ENCODE measurements at regions not wholly inside any gene's neighbourhood (a gene's known extent, or its start where the extent isn't known, plus 50 kb on each side); places are given as distances from the start of the nearest gene placed in this dataset.

DNA sequence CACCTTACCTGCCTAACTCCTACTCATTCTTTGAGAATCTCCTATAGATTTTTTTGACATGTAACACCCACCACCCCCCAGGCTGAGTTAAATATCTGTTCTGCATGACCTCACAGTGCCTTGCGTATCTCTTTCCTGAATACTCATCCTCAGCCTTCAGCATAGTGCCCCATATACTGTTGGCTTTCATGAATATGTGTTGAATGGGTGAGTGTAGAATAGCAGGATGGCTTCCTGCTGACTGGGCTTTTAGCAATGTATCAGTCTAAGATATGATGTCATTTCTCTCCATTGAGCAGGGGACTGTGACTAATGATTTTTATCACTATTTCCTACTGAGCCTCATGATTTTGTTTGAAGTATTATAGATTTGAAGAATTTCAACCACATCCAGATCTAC lies 361.6 kb upstream of the MARCKS start:
- CTCF ChIA-PET = no interaction called here
- FAIRE-seq (no peak), DNase-seq (ENCODE audit: low read depth in 1 of 2, low spot score in 1 of 2) (no peak), ATAC-seq (no peak)
- Histone ChIP-seq H3K4me2 (no peak overlapping the region), H3K27ac (no peak overlapping the region), H3K4me1 (peaks cover 1% of the 10 kb centered on the region; the same call in 2 of the 3 replicates), H3K9me3 (no peaks in the 10 kb centered on the region), H3K4me3 (no peak overlapping the region)
- WGBS (ENCODE audit: missing lambda C conversion rate) = 73% methylated on average over 1 of the region's 1 CpG
- TF ChIP-seq MAFK (IDR thresholded peaks at IDR 0.05; ENCODE audit: partially characterized antibody) (peak; percentile 19), ZNF302 (CRISPR knock-in tag; IDR thresholded peaks at IDR 0.05) (no peak)
- POLR2A ChIA-PET = no interaction called here

DNA sequence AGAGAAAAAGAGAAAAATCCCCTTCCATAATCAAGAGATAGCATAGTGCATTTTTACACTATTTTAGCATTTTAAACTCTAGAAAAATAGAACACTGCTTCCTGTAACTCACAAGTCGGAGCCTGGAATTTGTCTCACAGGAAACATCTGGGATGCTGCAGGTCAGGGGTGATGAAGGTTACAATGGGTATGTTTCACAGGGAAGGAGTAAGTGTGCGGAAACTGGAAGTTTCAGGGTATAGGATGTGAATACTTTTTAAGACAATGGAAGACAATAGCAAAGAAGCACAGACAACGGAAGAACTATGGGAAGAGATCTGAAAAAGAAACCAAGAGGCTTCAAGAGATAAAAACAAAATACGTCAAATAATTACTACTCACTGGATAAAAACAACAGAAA lies 361.0 kb upstream of the MARCKS start:
- Histone ChIP-seq H3K9me3 (no peaks in the 10 kb centered on the region), H3K4me2 (no peak overlapping the region), H3K4me1 (no peaks in the 10 kb centered on the region), H3K4me3 (no peak overlapping the region), H3K27ac (no peak overlapping the region)
- FAIRE-seq (no peak), DNase-seq (ENCODE audit: low read depth in 1 of 2, low spot score in 1 of 2) (no peak), ATAC-seq (no peak)
- POLR2A ChIA-PET = no interaction called here
- CTCF ChIA-PET = no interaction called here
- no peak for TF ChIP-seq KDM1A (IDR thresholded peaks at IDR 0.05; ENCODE audit: low read depth)
- no peak for TF ChIP-seq RNF2 (IDR thresholded peaks at IDR 0.05; ENCODE audit: borderline replicate concordance, low read depth)
- no peak for TF ChIP-seq RAD21 (conservative IDR thresholded peaks at IDR 0.05 in 1 of 2, IDR thresholded peaks at IDR 0.05 in 1 of 2)
- WGBS (ENCODE audit: missing lambda C conversion rate) = 86% methylated on average over 4 of the region's 4 CpGs

DNA sequence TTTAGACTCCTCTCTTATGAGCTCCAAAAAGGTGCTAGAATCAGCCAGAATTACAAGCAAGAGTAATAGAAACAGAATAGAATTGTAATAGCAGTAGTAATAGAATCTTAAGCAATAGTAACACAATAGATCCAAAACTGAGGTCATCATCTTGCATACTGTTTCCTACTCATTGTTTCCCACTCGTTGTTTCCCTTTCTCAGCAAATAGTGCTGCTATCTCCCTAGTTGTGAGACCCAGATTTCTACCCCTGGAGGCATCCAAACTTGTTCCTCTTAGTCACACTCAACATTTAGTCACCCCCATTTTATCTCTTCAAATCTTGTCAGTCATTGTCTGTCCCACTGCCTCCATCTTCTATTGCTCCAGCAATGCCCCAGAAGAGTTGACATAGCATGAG lies 356.9 kb upstream of the MARCKS start:
- 13% methylated on average over 1 of the region's 1 CpG for WGBS (ENCODE audit: missing lambda C conversion rate)
- no peak overlapping the region for H3K27ac ChIP-seq
- H3K9me3 ChIP-seq = no peaks in the 10 kb centered on the region
- ChIA-PET POLR2A (no interaction called here), CTCF (no interaction called here)
- ATAC-seq (no peak), FAIRE-seq (no peak), DNase-seq (ENCODE audit: low read depth in 1 of 2, low spot score in 1 of 2) (no peak)
- H3K4me2 ChIP-seq = no peak overlapping the region
- TF ChIP-seq CBX8 (IDR thresholded peaks at IDR 0.05) (no peak), SREBF2 (IDR thresholded peaks at IDR 0.05) (no peak), MYC (IDR thresholded peaks at IDR 0.05; ENCODE audit: borderline replicate concordance, low read length) (no peak), CHD4 (IDR thresholded peaks at IDR 0.05; ENCODE audit: borderline replicate concordance) (no peak), HOXB13 (CRISPR knock-in tag; IDR thresholded peaks at IDR 0.05; ENCODE audit: low read depth) (no peak), KDM5A (IDR thresholded peaks at IDR 0.05) (no peak), HOXB5 (CRISPR knock-in tag; IDR thresholded peaks at IDR 0.05) (no peak), ZNF302 (CRISPR knock-in tag; IDR thresholded peaks at IDR 0.05) (no peak), MAFK (IDR thresholded peaks at IDR 0.05; ENCODE audit: partially characterized antibody) (no peak), ZSCAN20 (CRISPR knock-in tag; IDR thresholded peaks at IDR 0.05) (no peak), JUNB (IDR thresholded peaks at IDR 0.05) (no peak), EP300 (IDR thresholded peaks at IDR 0.05) (no peak), HDAC2 (IDR thresholded peaks at IDR 0.05) (no peak), KDM1A (IDR thresholded peaks at IDR 0.05; ENCODE audit: low read depth) (no peak), HEYL (CRISPR knock-in tag; IDR thresholded peaks at IDR 0.05) (no peak), NR3C1 (IDR thresholded peaks at IDR 0.05) (no peak)
- TF ChIP-seq, protein P1, sequence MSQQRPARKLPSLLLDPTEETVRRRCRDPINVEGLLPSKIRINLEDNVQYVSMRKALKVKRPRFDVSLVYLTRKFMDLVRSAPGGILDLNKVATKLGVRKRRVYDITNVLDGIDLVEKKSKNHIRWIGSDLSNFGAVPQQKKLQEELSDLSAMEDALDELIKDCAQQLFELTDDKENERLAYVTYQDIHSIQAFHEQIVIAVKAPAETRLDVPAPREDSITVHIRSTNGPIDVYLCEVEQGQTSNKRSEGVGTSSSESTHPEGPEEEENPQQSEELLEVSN (IDR thresholded peaks at IDR 0.05; ENCODE audit: borderline replicate concordance, low read depth) = no peak
- TF ChIP-seq, protein P2, sequence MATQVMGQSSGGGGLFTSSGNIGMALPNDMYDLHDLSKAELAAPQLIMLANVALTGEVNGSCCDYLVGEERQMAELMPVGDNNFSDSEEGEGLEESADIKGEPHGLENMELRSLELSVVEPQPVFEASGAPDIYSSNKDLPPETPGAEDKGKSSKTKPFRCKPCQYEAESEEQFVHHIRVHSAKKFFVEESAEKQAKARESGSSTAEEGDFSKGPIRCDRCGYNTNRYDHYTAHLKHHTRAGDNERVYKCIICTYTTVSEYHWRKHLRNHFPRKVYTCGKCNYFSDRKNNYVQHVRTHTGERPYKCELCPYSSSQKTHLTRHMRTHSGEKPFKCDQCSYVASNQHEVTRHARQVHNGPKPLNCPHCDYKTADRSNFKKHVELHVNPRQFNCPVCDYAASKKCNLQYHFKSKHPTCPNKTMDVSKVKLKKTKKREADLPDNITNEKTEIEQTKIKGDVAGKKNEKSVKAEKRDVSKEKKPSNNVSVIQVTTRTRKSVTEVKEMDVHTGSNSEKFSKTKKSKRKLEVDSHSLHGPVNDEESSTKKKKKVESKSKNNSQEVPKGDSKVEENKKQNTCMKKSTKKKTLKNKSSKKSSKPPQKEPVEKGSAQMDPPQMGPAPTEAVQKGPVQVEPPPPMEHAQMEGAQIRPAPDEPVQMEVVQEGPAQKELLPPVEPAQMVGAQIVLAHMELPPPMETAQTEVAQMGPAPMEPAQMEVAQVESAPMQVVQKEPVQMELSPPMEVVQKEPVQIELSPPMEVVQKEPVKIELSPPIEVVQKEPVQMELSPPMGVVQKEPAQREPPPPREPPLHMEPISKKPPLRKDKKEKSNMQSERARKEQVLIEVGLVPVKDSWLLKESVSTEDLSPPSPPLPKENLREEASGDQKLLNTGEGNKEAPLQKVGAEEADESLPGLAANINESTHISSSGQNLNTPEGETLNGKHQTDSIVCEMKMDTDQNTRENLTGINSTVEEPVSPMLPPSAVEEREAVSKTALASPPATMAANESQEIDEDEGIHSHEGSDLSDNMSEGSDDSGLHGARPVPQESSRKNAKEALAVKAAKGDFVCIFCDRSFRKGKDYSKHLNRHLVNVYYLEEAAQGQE (IDR thresholded peaks at IDR 0.05) = no peak
- no peaks in the 10 kb centered on the region for H3K4me1 ChIP-seq
- no peak overlapping the region for H3K4me3 ChIP-seq

All from A549 (cell line).